SK-N-SH (cell line): ENCODE measurements at regions not wholly inside any gene's neighbourhood (a gene's known extent, or its start where the extent isn't known, plus 50 kb on each side); places are given as distances from the start of the nearest gene placed in this dataset.

ENCODE experiments used
- EZH2phosphoT487 ChIP-seq: fragments of 200-600 bp; sonication (generic); IDR thresholded peaks from 2 replicates; pipeline ENCODE4 v1.6.1; 2017; ENCODE audit warnings: low read depth, mixed run types, mild to moderate bottlenecking, antibody characterized with exemption, moderate library complexity, borderline replicate concordance
- GABPA ChIP-seq: IDR thresholded peaks from 2 replicates; pipeline ENCODE4 v1.4.0; 2012; ENCODE audit warnings: low read depth, mild to moderate bottlenecking
- JUND ChIP-seq: IDR thresholded peaks from 2 replicates; pipeline ENCODE4 v1.4.0; 2012
- POLR2AphosphoS5 ChIP-seq: IDR thresholded peaks from 2 replicates; pipeline ENCODE4 v1.6.1; 2012; ENCODE audit warnings: low read depth, low read length
- RAD21 ChIP-seq: IDR thresholded peaks from 2 replicates; pipeline ENCODE4 v1.6.1; 2012; ENCODE audit warnings: mild to moderate bottlenecking, low read length
- SIN3A ChIP-seq: IDR thresholded peaks from 2 replicates; pipeline ENCODE4 v1.6.1; 2012; ENCODE audit warnings: low read depth, mild to moderate bottlenecking, low read length, moderate library complexity, borderline replicate concordance
- TAF1 ChIP-seq: IDR thresholded peaks from 2 replicates; pipeline ENCODE4 v1.6.1; 2012; ENCODE audit warnings: low read depth, mild to moderate bottlenecking, low read length, moderate library complexity, borderline replicate concordance
- YY1 ChIP-seq: IDR thresholded peaks from 2 replicates; pipeline ENCODE4 v1.4.0; 2012; ENCODE audit warnings: low read depth, mild to moderate bottlenecking
- TF ChIP-seq, protein P1 (sequence below): fragments of 200-600 bp; sonication (generic); IDR thresholded peaks from 2 replicates; pipeline ENCODE4 v1.6.1; 2017; ENCODE audit warnings: antibody characterized with exemption, mild to moderate bottlenecking, moderate library complexity
- TF ChIP-seq, protein P2 (sequence below): fragments of 150-350 bp; IDR thresholded peaks from 2 replicates; pipeline ENCODE4 v1.6.1; 2017; ENCODE audit warnings: antibody characterized with exemption, low read length, low read depth, borderline replicate concordance

GRCh38 chr6:66740346-66740745, 1033.3 kb upstream of the EYS start:
- no peak for TF ChIP-seq YY1
- TF ChIP-seq, protein P1, sequence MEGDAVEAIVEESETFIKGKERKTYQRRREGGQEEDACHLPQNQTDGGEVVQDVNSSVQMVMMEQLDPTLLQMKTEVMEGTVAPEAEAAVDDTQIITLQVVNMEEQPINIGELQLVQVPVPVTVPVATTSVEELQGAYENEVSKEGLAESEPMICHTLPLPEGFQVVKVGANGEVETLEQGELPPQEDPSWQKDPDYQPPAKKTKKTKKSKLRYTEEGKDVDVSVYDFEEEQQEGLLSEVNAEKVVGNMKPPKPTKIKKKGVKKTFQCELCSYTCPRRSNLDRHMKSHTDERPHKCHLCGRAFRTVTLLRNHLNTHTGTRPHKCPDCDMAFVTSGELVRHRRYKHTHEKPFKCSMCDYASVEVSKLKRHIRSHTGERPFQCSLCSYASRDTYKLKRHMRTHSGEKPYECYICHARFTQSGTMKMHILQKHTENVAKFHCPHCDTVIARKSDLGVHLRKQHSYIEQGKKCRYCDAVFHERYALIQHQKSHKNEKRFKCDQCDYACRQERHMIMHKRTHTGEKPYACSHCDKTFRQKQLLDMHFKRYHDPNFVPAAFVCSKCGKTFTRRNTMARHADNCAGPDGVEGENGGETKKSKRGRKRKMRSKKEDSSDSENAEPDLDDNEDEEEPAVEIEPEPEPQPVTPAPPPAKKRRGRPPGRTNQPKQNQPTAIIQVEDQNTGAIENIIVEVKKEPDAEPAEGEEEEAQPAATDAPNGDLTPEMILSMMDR = no peak
- no peak for TF ChIP-seq EZH2phosphoT487
- TF ChIP-seq, protein P2, sequence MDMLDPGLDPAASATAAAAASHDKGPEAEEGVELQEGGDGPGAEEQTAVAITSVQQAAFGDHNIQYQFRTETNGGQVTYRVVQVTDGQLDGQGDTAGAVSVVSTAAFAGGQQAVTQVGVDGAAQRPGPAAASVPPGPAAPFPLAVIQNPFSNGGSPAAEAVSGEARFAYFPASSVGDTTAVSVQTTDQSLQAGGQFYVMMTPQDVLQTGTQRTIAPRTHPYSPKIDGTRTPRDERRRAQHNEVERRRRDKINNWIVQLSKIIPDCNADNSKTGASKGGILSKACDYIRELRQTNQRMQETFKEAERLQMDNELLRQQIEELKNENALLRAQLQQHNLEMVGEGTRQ = no peak
- TF ChIP-seq JUND = no peak
- TF ChIP-seq RAD21 = no peak
- no peak for TF ChIP-seq GABPA
- no peak for TF ChIP-seq POLR2AphosphoS5
- TF ChIP-seq SIN3A = no peak
- no peak for TF ChIP-seq TAF1
